Gastrocnemius medialis (tissue), 4 donors: ENCODE measurements at regions not wholly inside any gene's neighbourhood (a gene's known extent, or its start where the extent isn't known, plus 50 kb on each side); places are given as distances from the start of the nearest gene placed in this dataset.

Source experiments
- CTCF ChIP-seq, 5 experiments: fragments of 450-650 bp in 3 of 5; fragments of 200-600 bp in 2 of 5; sonication (generic) in 2 of 5; IDR thresholded peaks in 4 of 5; conservative IDR thresholded peaks in 1 of 5; 1 replicate in 4 of 5; 2 replicates in 1 of 5; pipeline ENCODE4 v1.5.1; 2016 to 2019; ENCODE audit warnings: antibody characterized with exemption in 5 of 5, mild to moderate bottlenecking in 3 of 5, moderate library complexity in 3 of 5
- POLR2A ChIP-seq, 2 donors: fragments of 450-650 bp; IDR thresholded peaks; one replicate each; pipeline ENCODE4 v1.6.1; 2017; ENCODE audit warnings: antibody characterized with exemption in 2 of 2, mild to moderate bottlenecking in 2 of 2, moderate library complexity in 2 of 2

DNA sequence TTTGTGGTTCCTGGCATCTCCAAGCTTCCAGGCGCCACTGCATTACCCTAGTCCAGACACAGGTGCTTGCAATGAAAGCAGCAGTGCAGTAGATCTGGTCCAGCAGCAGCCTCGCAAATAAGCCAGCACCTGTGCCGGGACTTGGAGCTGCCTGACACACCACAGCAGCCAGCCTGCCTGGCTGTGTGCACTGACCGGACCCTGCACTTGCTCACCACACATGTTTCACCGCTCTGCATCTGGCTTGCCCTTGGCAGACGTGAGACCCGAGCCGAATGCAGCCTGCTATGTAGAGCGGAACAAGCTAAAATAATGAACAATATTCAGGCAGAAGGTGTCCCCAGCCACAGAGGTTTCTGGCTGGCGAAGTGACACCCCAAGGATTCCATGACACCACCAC, 123.6 kb upstream of the POM121L12 start:
- TF ChIP-seq CTCF (IDR thresholded peaks at IDR 0.05 in 4 of 5, conservative IDR thresholded peaks at IDR 0.05 in 1 of 5) (no peak), POLR2A (IDR thresholded peaks at IDR 0.05) (no peak)
